GM12878 (cell line): ENCODE measurements at regions not wholly inside any gene's neighbourhood (a gene's known extent, or its start where the extent isn't known, plus 50 kb on each side); places are given as distances from the start of the nearest gene placed in this dataset.

ENCODE experiments used
- EP300 ChIP-seq, 2 experiments: fragments of 150-350 bp in 1 of 2; IDR thresholded peaks; 2 replicates each; pipeline ENCODE4 v1.6.1; 2011 to 2012; ENCODE audit warnings: low read depth in 2 of 2, low read length in 2 of 2, borderline replicate concordance in 1 of 2, improper control_type of control experiment in 1 of 2, inconsistent platforms in 1 of 2; ENCODE audit not compliant: control insufficient read depth in 1 of 2
- EZH2 ChIP-seq: IDR thresholded peaks from 2 replicates; pipeline ENCODE4 v1.6.1; 2012; ENCODE audit warnings: low read depth, mild to moderate bottlenecking, control low read depth, inconsistent platforms, low read length, borderline replicate concordance; ENCODE audit not compliant: control insufficient read depth
- FOXM1 ChIP-seq: IDR thresholded peaks from 2 replicates; pipeline ENCODE4 v1.6.1; 2012; ENCODE audit warnings: low read depth, mild to moderate bottlenecking, inconsistent platforms, low read length, moderate library complexity
- KAT2A ChIP-seq: conservative IDR thresholded peaks from 2 replicates; pipeline ENCODE4 v1.6.1; 2011; ENCODE audit warnings: low read depth, low read length; ENCODE audit not compliant: control insufficient read depth
- POLR2A ChIP-seq: IDR thresholded peaks from 2 replicates; pipeline ENCODE4 v1.6.1; 2011; ENCODE audit warnings: low read depth, mild to moderate bottlenecking, low read length
- POLR2AphosphoS2 ChIP-seq: IDR thresholded peaks from 2 replicates; pipeline ENCODE4 v1.6.1; 2011; ENCODE audit warnings: low read depth, mild to moderate bottlenecking, low read length, improper control_type of control experiment, moderate library complexity
- POLR2AphosphoS5 ChIP-seq: IDR thresholded peaks from 2 replicates; pipeline ENCODE4 v1.6.1; 2011; ENCODE audit warnings: mild to moderate bottlenecking, low read length, inconsistent platforms
- RAD21 ChIP-seq: IDR thresholded peaks from 2 replicates; pipeline ENCODE4 v1.6.1; 2011; ENCODE audit warnings: mild to moderate bottlenecking, low read depth, low read length, moderate library complexity; ENCODE audit not compliant: insufficient read depth
- TAF1 ChIP-seq: IDR thresholded peaks from 2 replicates; pipeline ENCODE4 v1.6.1; 2011; ENCODE audit warnings: mild to moderate bottlenecking, low read depth, low read length, borderline replicate concordance
- TCF7 ChIP-seq: IDR thresholded peaks from 2 replicates; pipeline ENCODE4 v1.6.1; 2014; ENCODE audit warnings: antibody characterized with exemption, borderline replicate concordance
- YY1 ChIP-seq: IDR thresholded peaks from 2 replicates; pipeline ENCODE4 v1.6.1; 2011; ENCODE audit warnings: low read depth, mild to moderate bottlenecking, low read length
- ZNF24 ChIP-seq: fragments of 450-650 bp; IDR thresholded peaks from 2 replicates; pipeline ENCODE4 v1.6.1; 2017; ENCODE audit warnings: antibody characterized with exemption, mild to moderate bottlenecking
- TF ChIP-seq, protein P1 (sequence below), 3 experiments: IDR thresholded peaks in 2 of 3; conservative IDR thresholded peaks in 1 of 3; 2 replicates each; pipeline ENCODE4 v1.5.1; 2011; ENCODE audit warnings: low read depth in 3 of 3, low read length in 3 of 3, mild to moderate bottlenecking in 3 of 3, control low read depth in 2 of 3, moderate library complexity in 2 of 3, inconsistent platforms in 1 of 3, mixed read lengths in 1 of 3; ENCODE audit not compliant: control insufficient read depth in 2 of 3, insufficient read depth in 1 of 3; ENCODE audit errors: extremely low read depth in 1 of 3
- TF ChIP-seq, protein P2 (sequence below): IDR thresholded peaks from 2 replicates; pipeline ENCODE4 v1.6.1; 2012; ENCODE audit warnings: low read depth, low read length, improper control_type of control experiment

DNA sequence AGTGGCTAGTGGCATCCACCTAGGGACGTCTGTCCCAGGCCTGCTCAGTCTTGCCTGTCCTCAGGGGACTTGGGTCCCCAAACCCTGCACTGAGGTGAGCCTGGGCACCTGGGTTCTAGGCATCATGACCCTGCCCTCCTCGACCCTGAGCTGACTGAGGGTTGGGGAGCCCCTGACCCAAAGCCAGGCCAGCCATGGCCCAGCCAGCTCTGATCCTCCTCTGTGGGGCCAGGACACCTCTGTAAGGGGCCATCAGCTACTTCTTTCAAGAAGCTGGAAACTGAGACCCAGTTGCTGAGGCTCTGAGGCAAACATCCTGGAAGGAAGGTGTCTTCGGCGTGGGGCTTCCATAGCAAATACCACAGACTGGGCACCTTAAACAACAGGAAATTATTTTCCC is 329.3 kb downstream of the QKI start:
- TF ChIP-seq ZNF24 (no peak), POLR2AphosphoS5 (no peak), KAT2A (no peak), POLR2A (no peak), EP300 (IDR thresholded peaks at IDR 0.05; ENCODE audit: borderline replicate concordance in 1 of 2, control insufficient read depth in 1 of 2, low read depth in 2 of 2, low read length in 2 of 2) (no peak), RAD21 (no peak), TCF7 (no peak), TAF1 (no peak), EZH2 (no peak), YY1 (no peak), POLR2AphosphoS2 (no peak), FOXM1 (no peak)
- TF ChIP-seq, protein P1, sequence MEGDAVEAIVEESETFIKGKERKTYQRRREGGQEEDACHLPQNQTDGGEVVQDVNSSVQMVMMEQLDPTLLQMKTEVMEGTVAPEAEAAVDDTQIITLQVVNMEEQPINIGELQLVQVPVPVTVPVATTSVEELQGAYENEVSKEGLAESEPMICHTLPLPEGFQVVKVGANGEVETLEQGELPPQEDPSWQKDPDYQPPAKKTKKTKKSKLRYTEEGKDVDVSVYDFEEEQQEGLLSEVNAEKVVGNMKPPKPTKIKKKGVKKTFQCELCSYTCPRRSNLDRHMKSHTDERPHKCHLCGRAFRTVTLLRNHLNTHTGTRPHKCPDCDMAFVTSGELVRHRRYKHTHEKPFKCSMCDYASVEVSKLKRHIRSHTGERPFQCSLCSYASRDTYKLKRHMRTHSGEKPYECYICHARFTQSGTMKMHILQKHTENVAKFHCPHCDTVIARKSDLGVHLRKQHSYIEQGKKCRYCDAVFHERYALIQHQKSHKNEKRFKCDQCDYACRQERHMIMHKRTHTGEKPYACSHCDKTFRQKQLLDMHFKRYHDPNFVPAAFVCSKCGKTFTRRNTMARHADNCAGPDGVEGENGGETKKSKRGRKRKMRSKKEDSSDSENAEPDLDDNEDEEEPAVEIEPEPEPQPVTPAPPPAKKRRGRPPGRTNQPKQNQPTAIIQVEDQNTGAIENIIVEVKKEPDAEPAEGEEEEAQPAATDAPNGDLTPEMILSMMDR (IDR thresholded peaks at IDR 0.05 in 2 of 3, conservative IDR thresholded peaks at IDR 0.05 in 1 of 3; ENCODE audit: control insufficient read depth in 2 of 3, extremely low read depth in 1 of 3, insufficient read depth in 1 of 3, low read depth in 3 of 3, low read length in 3 of 3): no peak
- TF ChIP-seq, protein P2, sequence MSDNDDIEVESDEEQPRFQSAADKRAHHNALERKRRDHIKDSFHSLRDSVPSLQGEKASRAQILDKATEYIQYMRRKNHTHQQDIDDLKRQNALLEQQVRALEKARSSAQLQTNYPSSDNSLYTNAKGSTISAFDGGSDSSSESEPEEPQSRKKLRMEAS: no peak
